ENCODE measurements at regions not wholly inside any gene's neighbourhood (a gene's known extent, or its start where the extent isn't known, plus 50 kb on each side); places are given as distances from the start of the nearest gene placed in this dataset.

DNA sequence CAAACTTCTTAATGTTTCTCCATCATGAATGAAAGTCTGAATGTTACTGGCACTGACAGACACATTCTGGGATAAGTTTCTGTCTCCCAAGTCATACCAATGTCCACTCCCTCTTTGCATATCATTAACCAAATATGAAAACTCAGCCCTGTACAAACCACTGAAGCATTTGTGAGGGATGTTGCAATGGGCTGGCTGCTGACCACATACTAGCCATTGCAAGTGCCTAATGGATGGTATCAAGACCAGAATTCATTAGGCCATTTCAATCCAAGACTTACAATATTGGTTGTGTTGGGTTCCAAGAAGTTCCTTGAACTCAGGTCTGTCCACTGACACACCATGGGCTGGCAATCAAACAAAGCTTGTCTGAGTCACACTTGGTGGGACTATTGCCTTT, 73.8 kb downstream of the CBLN2 start:
- intact Hi-C loops (cut with micrococcal nuclease) = no loop called here
- DNase-seq = no peak
- H3K27me3 Mint-ChIP-seq = no peaks in the 10 kb centered on the region

DNA sequence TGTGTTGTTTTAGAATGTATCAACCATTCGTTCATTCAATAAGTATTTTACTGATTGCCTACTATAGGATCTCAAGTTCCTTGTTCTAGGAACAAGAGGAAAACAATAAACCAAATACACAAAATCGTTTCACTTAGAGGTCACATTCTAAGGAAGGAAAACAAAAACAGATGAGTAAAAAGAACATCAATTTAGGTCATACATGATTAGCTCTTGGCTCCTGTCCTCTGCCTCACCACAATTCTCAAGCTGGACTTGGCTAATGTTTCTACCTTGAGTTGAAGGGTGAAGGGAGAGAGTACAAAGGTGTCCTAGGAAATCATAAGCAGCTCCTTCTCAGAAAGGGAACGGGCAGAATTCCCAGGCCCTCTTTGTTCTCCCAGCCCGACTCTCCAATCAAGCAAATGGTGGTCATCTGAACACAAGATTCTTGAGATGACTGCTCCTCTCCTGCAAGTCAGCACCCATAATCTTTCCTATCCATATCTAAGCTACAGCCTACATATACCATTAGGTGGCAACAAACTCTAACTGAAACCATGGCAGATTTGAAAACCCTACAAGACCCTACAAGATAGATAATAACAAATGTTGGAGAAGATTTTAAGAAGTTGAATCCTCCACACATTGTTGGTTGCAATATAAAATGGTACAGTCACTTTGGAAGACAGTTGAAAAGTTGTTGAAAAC, 76.0 kb downstream of the CBLN2 start:
- intact Hi-C loops (cut with micrococcal nuclease) = no loop called here
- H3K4me3 Mint-ChIP-seq = no peak overlapping the region
- no peak overlapping the region for H3K27ac Mint-ChIP-seq
- no peaks in the 10 kb centered on the region for H3K4me1 Mint-ChIP-seq
- H3K9me3 Mint-ChIP-seq = no peaks in the 10 kb centered on the region
- no peak for DNase-seq
- H3K36me3 Mint-ChIP-seq (ENCODE audit: low read depth) = no peaks in the 10 kb centered on the region
- H3K27me3 Mint-ChIP-seq = no peaks in the 10 kb centered on the region

More for the DNA sequence above, 73.8 kb downstream of the CBLN2 start:
- H3K4me1 Mint-ChIP-seq = no peaks in the 10 kb centered on the region
- no peak overlapping the region for H3K27ac Mint-ChIP-seq
- H3K36me3 Mint-ChIP-seq (ENCODE audit: low read depth) = no peaks in the 10 kb centered on the region
- H3K9me3 Mint-ChIP-seq = no peaks in the 10 kb centered on the region
- no peak overlapping the region for H3K4me3 Mint-ChIP-seq

DNA sequence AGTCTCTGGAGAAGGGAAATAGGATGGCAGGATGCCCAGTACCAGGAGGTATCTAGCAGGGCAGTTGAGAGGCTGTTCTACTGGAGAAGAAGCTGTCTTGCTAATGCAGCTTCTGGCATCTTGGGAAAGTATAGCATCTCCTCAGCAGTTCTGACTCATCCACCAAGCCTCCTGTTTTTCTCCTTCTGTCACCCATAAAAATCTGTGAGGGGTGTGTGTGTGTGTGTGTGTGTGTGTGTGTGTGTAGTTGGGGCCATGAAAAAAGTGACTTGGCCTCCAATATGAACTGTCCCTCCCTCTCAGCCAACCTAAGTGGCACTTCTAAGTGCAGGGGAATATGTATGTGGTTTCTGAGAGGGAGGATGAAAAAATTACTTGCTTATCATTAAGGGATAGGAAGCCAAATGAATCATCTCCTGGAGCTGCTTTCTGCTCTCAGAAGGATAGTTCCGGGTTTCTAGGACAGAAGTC, 83.9 kb downstream of the CBLN2 start:
- Mint-ChIP-seq H3K4me3 (no peak overlapping the region), H3K27me3 (no peaks in the 10 kb centered on the region), H3K4me1 (no peaks in the 10 kb centered on the region), H3K36me3 (ENCODE audit: low read depth) (no peaks in the 10 kb centered on the region), H3K9me3 (no peaks in the 10 kb centered on the region), H3K27ac (no peak overlapping the region)
- intact Hi-C loops (cut with micrococcal nuclease) = no loop called here
- DNase-seq = no peak

DNA sequence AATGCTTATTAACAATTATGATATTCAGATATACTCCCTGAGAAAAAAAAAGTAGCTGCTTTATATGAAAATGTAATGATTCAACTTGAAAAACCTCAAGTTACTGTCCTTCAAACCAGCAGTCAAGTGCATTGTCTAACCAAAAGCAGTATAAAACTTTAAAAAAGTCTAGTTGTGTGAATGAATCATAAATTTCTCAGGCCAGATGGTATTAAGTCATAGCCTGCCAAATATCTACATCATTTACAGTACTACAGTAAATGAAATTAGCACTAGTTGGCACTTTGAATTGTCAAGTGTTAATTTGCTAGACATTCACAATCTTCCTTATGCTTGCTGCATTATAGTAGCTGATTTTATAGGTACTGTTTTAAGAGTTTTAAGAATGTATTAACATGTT, 85.9 kb downstream of the CBLN2 start:
- Mint-ChIP-seq H3K27ac (no peak overlapping the region), H3K36me3 (ENCODE audit: low read depth) (no peaks in the 10 kb centered on the region), H3K9me3 (no peaks in the 10 kb centered on the region), H3K4me3 (no peak overlapping the region), H3K27me3 (no peaks in the 10 kb centered on the region), H3K4me1 (no peaks in the 10 kb centered on the region)
- intact Hi-C loops (cut with micrococcal nuclease) = no loop called here
- no peak for DNase-seq

DNA sequence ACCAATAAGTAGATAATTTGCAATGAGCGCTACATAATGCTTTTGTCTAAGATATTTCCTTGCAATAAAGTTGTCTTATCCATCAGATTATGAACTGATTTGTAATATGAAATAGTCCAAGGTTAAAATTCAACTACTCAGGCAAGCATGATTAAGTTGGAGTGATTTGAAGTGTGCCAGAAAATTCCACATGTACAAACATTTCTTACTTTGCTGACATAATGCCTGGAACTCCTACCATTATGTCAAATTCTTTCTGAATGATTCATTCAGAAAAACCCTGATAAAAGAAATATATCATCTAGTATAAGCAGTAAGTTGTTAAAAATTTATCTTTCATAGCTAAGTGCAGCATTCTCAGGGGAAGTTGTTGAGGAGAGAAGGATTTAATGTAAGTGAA, 87.3 kb downstream of the CBLN2 start:
- intact Hi-C loops (cut with micrococcal nuclease) = no loop called here
- H3K9me3 Mint-ChIP-seq = no peaks in the 10 kb centered on the region
- no peaks in the 10 kb centered on the region for H3K4me1 Mint-ChIP-seq
- no peak for DNase-seq
- H3K4me3 Mint-ChIP-seq = no peak overlapping the region
- no peak overlapping the region for H3K27ac Mint-ChIP-seq
- no peaks in the 10 kb centered on the region for H3K27me3 Mint-ChIP-seq
- no peaks in the 10 kb centered on the region for H3K36me3 Mint-ChIP-seq (ENCODE audit: low read depth)

DNA sequence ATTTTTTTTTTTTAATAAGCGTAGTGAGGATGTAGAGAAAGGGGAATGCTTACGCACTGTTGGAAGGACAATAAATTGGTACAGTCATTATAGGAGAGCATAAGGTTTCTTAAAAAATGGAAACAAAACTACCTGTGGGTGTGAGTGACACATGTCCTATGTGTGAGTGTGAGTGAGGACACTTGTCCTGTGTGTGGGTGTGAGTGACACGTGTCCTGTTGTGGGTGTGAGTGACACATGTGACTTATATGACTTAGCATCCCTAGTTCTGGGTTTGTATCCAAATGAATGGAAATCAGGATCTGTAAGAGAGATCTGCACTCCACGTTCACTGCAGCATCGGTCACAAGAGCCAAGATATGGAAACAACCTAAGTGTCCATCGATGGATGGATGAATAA, 91.8 kb downstream of the CBLN2 start:
- intact Hi-C loops (cut with micrococcal nuclease) = no loop called here
- H3K27me3 Mint-ChIP-seq = no peaks in the 10 kb centered on the region
- H3K9me3 Mint-ChIP-seq = no peaks in the 10 kb centered on the region
- no peak overlapping the region for H3K4me3 Mint-ChIP-seq
- H3K4me1 Mint-ChIP-seq = no peaks in the 10 kb centered on the region
- DNase-seq = no peak
- H3K36me3 Mint-ChIP-seq (ENCODE audit: low read depth) = no peaks in the 10 kb centered on the region
- no peak overlapping the region for H3K27ac Mint-ChIP-seq

DNA sequence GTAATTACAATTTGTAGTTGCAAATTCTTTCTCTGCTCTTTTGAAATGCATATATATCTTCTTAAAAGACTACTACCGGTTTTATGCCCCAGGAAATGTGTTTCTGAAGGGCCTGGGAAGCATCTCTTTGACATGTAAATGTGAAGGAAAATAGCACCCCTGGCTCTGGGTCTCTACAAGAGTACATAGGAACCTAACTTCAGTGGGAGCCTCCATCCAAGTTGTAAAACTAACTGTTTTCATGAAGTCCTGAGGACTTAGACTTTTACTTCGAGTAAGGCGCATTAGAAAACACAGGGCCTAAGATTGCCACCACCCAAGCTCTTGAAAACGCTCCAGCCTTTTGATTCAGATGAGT, 99.4 kb downstream of the CBLN2 start:
- Mint-ChIP-seq H3K4me3 (no peak overlapping the region), H3K36me3 (ENCODE audit: low read depth) (no peaks in the 10 kb centered on the region), H3K4me1 (no peaks in the 10 kb centered on the region), H3K9me3 (no peaks in the 10 kb centered on the region), H3K27ac (no peak overlapping the region), H3K27me3 (no peaks in the 10 kb centered on the region)
- intact Hi-C loops (cut with micrococcal nuclease) = no loop called here
- no peak for DNase-seq

DNA sequence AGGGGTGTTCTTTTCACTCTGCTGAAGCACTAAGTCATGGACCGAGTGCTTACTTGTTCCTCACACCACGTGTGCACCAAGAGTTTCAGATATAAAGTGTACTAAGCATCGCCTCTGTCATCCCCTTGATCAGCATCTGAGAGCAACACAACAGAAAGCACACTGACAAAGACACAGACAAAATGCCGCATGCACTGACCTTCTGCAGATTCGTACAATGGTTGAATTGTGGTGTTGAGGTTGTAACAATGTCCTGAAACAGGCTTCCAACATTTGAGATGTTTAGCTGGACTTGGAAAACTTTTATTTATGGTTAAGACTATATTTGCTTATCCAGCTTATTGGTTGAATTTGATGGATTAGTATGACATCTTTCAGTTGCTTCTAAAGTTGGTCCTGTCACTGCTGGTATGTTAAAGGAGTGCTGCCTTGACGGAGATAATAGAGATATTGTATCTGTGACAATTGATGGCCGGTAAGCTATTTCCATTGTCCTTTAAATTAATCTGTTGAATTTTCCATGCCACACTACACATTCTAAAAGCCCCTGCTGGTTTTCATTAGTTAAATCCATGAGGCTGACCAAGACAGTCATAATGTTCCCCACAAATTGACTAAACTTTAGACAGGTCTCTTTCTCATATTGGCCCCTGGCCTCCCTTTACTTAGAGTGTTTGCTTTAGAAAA, 99.9 kb downstream of the CBLN2 start:
- Mint-ChIP-seq H3K27ac (no peak overlapping the region), H3K4me3 (no peak overlapping the region), H3K27me3 (no peaks in the 10 kb centered on the region), H3K9me3 (no peaks in the 10 kb centered on the region), H3K36me3 (ENCODE audit: low read depth) (no peaks in the 10 kb centered on the region), H3K4me1 (no peaks in the 10 kb centered on the region)
- DNase-seq = no peak
- intact Hi-C loops (cut with micrococcal nuclease) = no loop called here

DNA sequence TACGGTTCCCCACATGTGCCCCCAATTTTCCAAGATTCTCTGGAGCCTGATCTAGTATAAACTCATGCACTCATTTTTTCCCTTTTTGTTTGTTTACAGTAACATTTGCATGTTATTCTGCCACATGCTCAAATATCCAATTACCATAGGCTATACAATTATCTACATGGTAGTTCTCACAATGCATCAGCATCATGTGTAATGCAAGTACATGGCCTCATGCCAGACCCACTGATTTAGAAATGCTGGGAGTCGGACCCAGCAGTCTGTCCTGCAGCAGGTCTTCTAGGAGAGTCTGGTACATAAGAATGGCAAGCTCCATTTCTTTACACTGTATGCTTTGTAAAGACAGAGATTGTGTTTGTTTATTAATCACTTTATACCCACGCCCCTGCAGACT, 107.7 kb downstream of the CBLN2 start:
- no peaks in the 10 kb centered on the region for H3K9me3 Mint-ChIP-seq
- H3K4me1 Mint-ChIP-seq = no peaks in the 10 kb centered on the region
- DNase-seq = no peak
- no peak overlapping the region for H3K4me3 Mint-ChIP-seq
- no peaks in the 10 kb centered on the region for H3K27me3 Mint-ChIP-seq
- intact Hi-C loops (cut with micrococcal nuclease) = no loop called here
- no peak overlapping the region for H3K27ac Mint-ChIP-seq
- H3K36me3 Mint-ChIP-seq (ENCODE audit: low read depth) = no peaks in the 10 kb centered on the region

DNA sequence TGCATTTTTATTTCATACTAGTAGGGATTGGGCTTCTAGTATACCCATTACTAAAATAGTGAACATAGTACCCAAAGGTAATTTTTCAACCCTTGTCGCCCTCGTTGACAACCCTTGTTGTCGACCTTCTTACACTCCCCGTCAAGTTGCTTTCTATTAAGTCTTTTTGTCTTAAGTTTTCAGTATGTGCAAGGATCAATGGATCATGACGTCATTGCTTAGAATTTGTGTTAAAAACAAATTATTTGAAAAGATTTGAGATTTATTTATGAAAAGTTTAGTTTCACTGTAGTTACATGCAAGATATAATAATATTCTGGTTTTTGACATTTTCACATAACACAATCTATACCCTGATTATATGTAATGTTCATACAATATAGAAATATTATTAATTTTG, 110.4 kb downstream of the CBLN2 start:
- intact Hi-C loops (cut with micrococcal nuclease) = no loop called here
- DNase-seq = no peak
- H3K27ac Mint-ChIP-seq = no peak overlapping the region

DNA sequence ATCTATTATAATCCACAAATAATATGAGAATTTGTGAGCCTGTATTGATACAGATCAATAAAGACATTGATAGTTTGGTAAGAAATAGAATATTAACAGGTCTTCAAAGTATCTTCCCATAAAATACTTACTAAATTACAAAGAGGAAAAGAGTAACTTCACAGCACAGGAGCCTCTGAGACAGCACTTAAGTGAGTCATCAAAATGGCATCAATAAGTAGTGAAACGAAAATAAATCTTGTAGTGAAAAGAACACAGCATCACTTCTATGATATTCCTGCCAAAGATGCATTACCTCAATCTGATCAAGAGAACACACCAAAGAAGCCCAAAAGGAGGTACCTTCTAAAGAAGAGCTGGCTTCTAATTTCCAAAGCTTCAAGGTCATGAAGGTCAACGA, 116.4 kb downstream of the CBLN2 start:
- Mint-ChIP-seq H3K4me1 (no peaks in the 10 kb centered on the region), H3K27ac (no peak overlapping the region)
- intact Hi-C loops (cut with micrococcal nuclease) = no loop called here

More for the DNA sequence above, 110.4 kb downstream of the CBLN2 start:
- H3K4me3 Mint-ChIP-seq = no peak overlapping the region
- no peaks in the 10 kb centered on the region for H3K4me1 Mint-ChIP-seq
- peaks cover 3% of the 10 kb centered on the region for H3K9me3 Mint-ChIP-seq
- H3K36me3 Mint-ChIP-seq (ENCODE audit: low read depth) = no peaks in the 10 kb centered on the region
- no peaks in the 10 kb centered on the region for H3K27me3 Mint-ChIP-seq

DNA sequence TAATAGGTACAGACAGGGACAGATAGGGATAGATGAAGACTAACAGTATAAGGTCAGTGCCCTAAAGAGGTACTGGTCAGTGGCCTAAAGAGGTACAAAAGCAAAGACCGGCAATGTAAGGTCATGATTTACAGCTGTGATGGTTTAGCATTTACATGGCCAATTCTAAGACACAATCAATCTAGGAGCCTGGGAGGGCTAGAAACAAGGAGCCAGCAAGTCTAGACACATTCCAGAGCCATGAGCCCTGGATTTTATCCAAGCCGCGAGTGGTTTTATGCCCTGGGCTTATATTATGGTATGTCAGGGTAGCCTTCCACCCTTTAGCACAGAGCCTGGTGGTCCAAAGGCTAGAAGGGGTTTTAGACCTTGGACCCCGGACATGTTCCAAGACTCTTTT, 124.2 kb downstream of the CBLN2 start:
- Mint-ChIP-seq H3K27me3 (no peaks in the 10 kb centered on the region), H3K4me1 (no peaks in the 10 kb centered on the region), H3K4me3 (no peak overlapping the region), H3K27ac (no peak overlapping the region), H3K9me3 (no peaks in the 10 kb centered on the region), H3K36me3 (ENCODE audit: low read depth) (no peaks in the 10 kb centered on the region)
- DNase-seq = no peak
- intact Hi-C loops (cut with micrococcal nuclease) = no loop called here

More for the DNA sequence above, 116.4 kb downstream of the CBLN2 start:
- Mint-ChIP-seq H3K27me3 (no peaks in the 10 kb centered on the region), H3K4me3 (no peak overlapping the region), H3K9me3 (peaks cover 3% of the 10 kb centered on the region), H3K36me3 (ENCODE audit: low read depth) (no peaks in the 10 kb centered on the region)
- no peak for DNase-seq

DNA sequence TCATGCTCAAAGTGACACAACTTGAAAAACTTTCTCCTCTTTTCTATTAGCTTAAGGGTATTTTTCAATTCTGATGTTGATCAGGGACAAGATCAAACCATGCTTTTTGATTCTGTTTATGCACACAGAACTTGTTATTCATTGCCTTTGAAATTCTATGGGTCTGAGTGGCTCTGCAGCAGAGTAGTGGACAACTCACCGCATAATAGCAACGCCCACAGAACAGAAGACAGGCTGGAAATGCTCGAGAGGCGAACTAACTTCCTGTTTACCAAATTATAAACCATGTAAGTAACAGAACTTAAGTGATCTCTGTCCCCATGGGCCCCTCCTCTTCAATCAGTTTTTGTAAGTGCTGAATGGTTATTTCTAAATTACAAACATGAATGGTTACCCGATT, 131.2 kb downstream of the CBLN2 start:
- Mint-ChIP-seq H3K27me3 (no peaks in the 10 kb centered on the region), H3K27ac (no peak overlapping the region), H3K4me1 (no peaks in the 10 kb centered on the region), H3K36me3 (ENCODE audit: low read depth) (no peaks in the 10 kb centered on the region), H3K9me3 (no peaks in the 10 kb centered on the region), H3K4me3 (no peak overlapping the region)
- intact Hi-C loops (cut with micrococcal nuclease) = no loop called here
- no peak for DNase-seq

DNA sequence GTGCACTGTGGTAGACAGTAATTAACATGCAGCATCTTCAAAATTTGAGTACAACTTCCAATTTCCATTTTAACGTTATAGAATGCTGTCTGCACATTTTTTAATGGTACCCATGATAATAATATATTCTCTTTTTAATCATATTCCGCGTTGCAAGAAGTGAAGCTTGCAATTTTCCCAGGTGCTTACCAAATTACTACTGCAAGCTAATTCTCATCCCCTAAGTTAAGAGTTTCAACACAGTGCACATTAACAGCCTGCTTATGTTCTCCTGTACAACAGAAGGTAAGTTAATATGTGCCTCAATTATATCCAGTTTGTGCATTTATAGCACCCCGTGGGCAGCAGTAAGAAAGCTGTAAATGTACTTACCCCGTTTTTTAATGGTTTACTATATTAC, 132.9 kb downstream of the CBLN2 start:
- intact Hi-C loops (cut with micrococcal nuclease) = no loop called here
- H3K4me1 Mint-ChIP-seq = no peaks in the 10 kb centered on the region
- no peaks in the 10 kb centered on the region for H3K27me3 Mint-ChIP-seq
- H3K36me3 Mint-ChIP-seq (ENCODE audit: low read depth) = no peaks in the 10 kb centered on the region
- no peak for DNase-seq
- no peak overlapping the region for H3K27ac Mint-ChIP-seq
- H3K9me3 Mint-ChIP-seq = no peaks in the 10 kb centered on the region
- H3K4me3 Mint-ChIP-seq = no peak overlapping the region

DNA sequence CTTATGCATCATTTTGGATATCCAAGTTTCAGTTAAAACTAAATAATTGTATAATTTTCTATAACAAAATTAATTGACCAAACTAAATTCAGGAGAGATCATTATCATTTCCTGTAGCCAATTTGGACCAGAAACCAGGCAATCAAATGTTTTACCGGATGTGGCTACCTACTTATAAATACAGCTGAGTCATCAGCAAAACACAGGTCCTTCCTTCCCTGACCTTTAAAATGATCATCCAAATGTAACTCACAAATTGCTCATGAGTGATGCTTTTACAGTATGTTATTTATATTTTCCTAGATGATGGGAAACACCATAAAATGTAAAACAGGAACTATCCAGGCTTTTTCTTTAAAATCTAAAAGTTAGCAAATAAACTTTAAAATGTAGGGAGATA, 133.7 kb downstream of the CBLN2 start:
- Mint-ChIP-seq H3K4me3 (no peak overlapping the region), H3K9me3 (no peaks in the 10 kb centered on the region), H3K27me3 (no peaks in the 10 kb centered on the region), H3K36me3 (ENCODE audit: low read depth) (no peaks in the 10 kb centered on the region), H3K27ac (no peak overlapping the region), H3K4me1 (no peaks in the 10 kb centered on the region)
- no peak for DNase-seq
- intact Hi-C loops (cut with micrococcal nuclease) = no loop called here

All from activated CD4-positive, alpha-beta T cell treated with anti-CD3 and anti-CD28 coated beads, Interleukin-2, amount 10 ng/mL, durations not matched to agents 24 days and 14 days (primary cell).